CD14-positive monocyte (primary cell): ENCODE measurements at regions not wholly inside any gene's neighbourhood (a gene's known extent, or its start where the extent isn't known, plus 50 kb on each side); places are given as distances from the start of the nearest gene placed in this dataset.

ENCODE experiments used
- DNase-seq, 3 donors: peaks; one replicate each; pipeline ENCODE4 v3.0.0-alpha.2; 2011 to 2022
- H2AFZ ChIP-seq: 2 replicates; pipeline ENCODE4 v1.6.0; 2012; ENCODE audit warnings: mild to moderate bottlenecking, low read depth, low read length, inconsistent platforms; ENCODE audit not compliant: insufficient read depth, poor library complexity, severe bottlenecking
- H3K27ac ChIP-seq, 2 donors: 1 replicate in 1 of 2; 2 replicates in 1 of 2; pipeline ENCODE4 v1.5.1; 2012 to 2013; ENCODE audit warnings: low read length in 2 of 2, control low read depth in 1 of 2, inconsistent platforms in 1 of 2, low read depth in 1 of 2, mild to moderate bottlenecking in 1 of 2
- H3K27me3 ChIP-seq, 2 donors: one replicate each; pipeline versions ENCODE4 v1.6.0 to v1.6.1; 2011 to 2013; ENCODE audit warnings: low read length in 2 of 2; ENCODE audit not compliant: control insufficient read depth in 2 of 2, insufficient read depth in 2 of 2
- H3K36me3 ChIP-seq, 2 donors: replicated peaks in 1 of 2; 1 replicate in 1 of 2; 2 replicates in 1 of 2; pipeline versions ENCODE4 v1.5.1 to v1.6.1; 2012 to 2013; ENCODE audit warnings: low read length in 2 of 2, control low read depth in 1 of 2, inconsistent platforms in 1 of 2, mild to moderate bottlenecking in 1 of 2; ENCODE audit not compliant: insufficient read depth in 2 of 2, control insufficient read depth in 1 of 2
- H3K4me1 ChIP-seq, 2 donors: 1 replicate in 1 of 2; 2 replicates in 1 of 2; pipeline versions ENCODE4 v1.5.1 to v1.6.1; 2012 to 2013; ENCODE audit warnings: low read length in 2 of 2, control low read depth in 1 of 2, inconsistent platforms in 1 of 2, mild to moderate bottlenecking in 1 of 2, moderate library complexity in 1 of 2; ENCODE audit not compliant: insufficient read depth in 2 of 2, control insufficient read depth in 1 of 2
- H3K4me2 ChIP-seq: replicated peaks from 2 replicates; pipeline ENCODE3; 2012; ENCODE audit warnings: low read length, moderate library complexity, mild to moderate bottlenecking; ENCODE audit not compliant: poor library complexity, severe bottlenecking; ENCODE audit errors: extremely low read depth
- H3K4me3 ChIP-seq, 3 experiments: fragments of 200-600 bp in 1 of 3; sonication (generic) in 1 of 3; replicated peaks in 1 of 3; 1 replicate in 2 of 3; 2 replicates in 1 of 3; pipeline ENCODE4 v1.5.1; 2011 to 2013; ENCODE audit warnings: low read length in 3 of 3, mild to moderate bottlenecking in 3 of 3, control low read depth in 2 of 3, low read depth in 2 of 3, inconsistent platforms in 1 of 3, moderate library complexity in 1 of 3
- H3K79me2 ChIP-seq: 2 replicates; pipeline ENCODE4 v1.6.0; 2012; ENCODE audit warnings: mild to moderate bottlenecking, control low read depth, inconsistent platforms, low read length, moderate library complexity; ENCODE audit not compliant: insufficient read depth
- H3K9ac ChIP-seq: 2 replicates; pipeline ENCODE4 v1.6.0; 2017; ENCODE audit warnings: low read length, mild to moderate bottlenecking; ENCODE audit not compliant: insufficient read depth, poor library complexity, severe bottlenecking
- H3K9me3 ChIP-seq, 2 donors: replicated peaks in 1 of 2; 1 replicate in 1 of 2; 2 replicates in 1 of 2; pipeline versions ENCODE4 v1.5.1 to v1.6.1; 2012 to 2013; ENCODE audit warnings: low read length in 2 of 2, control low read depth in 1 of 2; ENCODE audit not compliant: control insufficient read depth in 1 of 2, insufficient read depth in 1 of 2
- H4K20me1 ChIP-seq: 2 replicates; pipeline ENCODE4 v1.6.0; 2012; ENCODE audit warnings: mild to moderate bottlenecking, low read length, control low read depth, moderate library complexity; ENCODE audit not compliant: insufficient read depth
- H3K27ac Mint-ChIP-seq, 7 donors: one replicate each; pipeline ENCODE4 v1.8.0; 2020; ENCODE audit warnings: mild to moderate bottlenecking in 7 of 7, mixed read lengths in 7 of 7, moderate library complexity in 6 of 7, inconsistent platforms in 2 of 7
- H3K27me3 Mint-ChIP-seq, 3 donors: one replicate each; pipeline ENCODE4 v1.8.0; 2021 to 2022; ENCODE audit warnings: low read depth in 3 of 3, mild to moderate bottlenecking in 3 of 3, mixed read lengths in 3 of 3, moderate library complexity in 3 of 3, inconsistent platforms in 1 of 3
- H3K36me3 Mint-ChIP-seq, 2 donors: one replicate each; pipeline ENCODE4 v1.8.0; 2020; ENCODE audit warnings: mixed read lengths in 2 of 2, inconsistent platforms in 1 of 2, mild to moderate bottlenecking in 1 of 2
- H3K4me1 Mint-ChIP-seq: one replicate; pipeline ENCODE4 v1.8.0; 2020; ENCODE audit warnings: mild to moderate bottlenecking, mixed read lengths
- H3K4me3 Mint-ChIP-seq, 2 donors: one replicate each; pipeline ENCODE4 v1.8.0; 2020; ENCODE audit warnings: mild to moderate bottlenecking in 2 of 2, mixed read lengths in 2 of 2, moderate library complexity in 1 of 2
- H3K9me3 Mint-ChIP-seq, 7 donors: one replicate each; pipeline ENCODE4 v1.8.0; 2020 to 2022; ENCODE audit warnings: mixed read lengths in 7 of 7, mild to moderate bottlenecking in 6 of 7, moderate library complexity in 6 of 7, inconsistent platforms in 2 of 7
- CTCF ChIP-seq: fragments of 200-600 bp; IDR thresholded peaks from one replicate; pipeline ENCODE4 v1.8.0; 2022; ENCODE audit warnings: antibody characterized with exemption, mild to moderate bottlenecking
- WGBS: methylation state at CpG from one replicate; pipeline ENCODE4 v1.1.5; 2013; ENCODE audit warnings: missing lambda C conversion rate; ENCODE audit not compliant: insufficient coverage; 5-methylcytosine and 5-hydroxymethylcytosine counted together
- intact Hi-C, 2 donors: fragments of 100-400 bp; cut with micrococcal nuclease; formaldehyde crosslinking; loops; one replicate each; pipeline versions ENCODE4 v1.15.0 to v1.15.1; 2023

DNA sequence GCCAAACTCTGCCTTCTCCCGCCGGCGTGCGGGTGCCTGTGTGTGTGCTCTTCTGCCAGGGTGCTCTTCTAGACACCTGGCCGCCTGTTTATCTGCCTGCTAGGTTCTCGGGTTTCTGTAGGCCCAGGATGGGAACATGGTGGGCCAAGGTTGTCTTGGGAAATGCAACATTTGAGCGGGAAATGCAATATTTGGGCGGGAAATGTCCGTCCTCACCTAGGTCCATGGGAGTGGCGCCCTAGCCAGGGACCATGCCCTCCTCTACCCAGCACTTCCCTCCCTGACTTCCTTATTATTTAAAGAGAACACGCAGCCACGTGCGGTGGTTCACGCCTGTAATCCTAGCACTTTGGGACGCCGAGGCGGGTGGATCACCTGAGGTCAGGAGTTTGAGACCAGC is 392.6 kb downstream of the FAT4 start:
- 91% methylated on average over 17 of the region's 17 CpGs for WGBS
- H3K27me3 Mint-ChIP-seq, result peaks cover 0 to 1% (median 0%) of the 10 kb centered on the region in 3 donors
- no peak overlapping the region for H3K27ac ChIP-seq

DNA sequence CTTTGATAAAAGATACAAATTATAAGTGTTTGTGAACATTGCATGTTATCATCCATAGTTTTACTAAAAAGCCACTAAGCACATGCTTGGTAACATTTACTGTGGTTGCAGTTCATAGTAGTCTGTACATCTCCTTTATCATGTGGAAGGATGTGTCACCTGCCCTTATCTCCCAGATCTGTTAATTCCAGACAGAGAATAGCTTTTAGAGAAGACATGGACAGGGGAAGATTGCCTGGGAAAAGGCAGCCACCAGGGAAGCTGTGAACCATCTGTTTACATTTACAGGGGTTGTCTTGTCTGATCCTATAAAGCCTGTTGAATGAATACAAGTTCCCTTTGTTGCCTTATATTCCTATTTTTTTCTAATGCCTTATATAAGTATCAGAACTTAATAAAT is 396.0 kb downstream of the FAT4 start:
- no peak overlapping the region for H3K27ac ChIP-seq
- H3K4me2 ChIP-seq, result no peak overlapping the region
- H3K4me1 ChIP-seq, result no peaks in the 10 kb centered on the region
- H3K4me3 ChIP-seq, result no peak overlapping the region
- H3K4me1 Mint-ChIP-seq, result no peaks in the 10 kb centered on the region
- H3K9me3 ChIP-seq, result peaks cover 0 to 9% of the 10 kb centered on the region in 2 donors
- DNase-seq, result no peak
- H3K9ac ChIP-seq, result no peak overlapping the region
- H3K79me2 ChIP-seq, result no peaks in the 10 kb centered on the region
- no peaks in the 10 kb centered on the region for H3K36me3 Mint-ChIP-seq
- H3K27me3 Mint-ChIP-seq, result no peaks in the 10 kb centered on the region
- H3K4me3 Mint-ChIP-seq, result no peak overlapping the region
- no peak for TF ChIP-seq CTCF
- H2AFZ ChIP-seq, result no peak overlapping the region
- no peaks in the 10 kb centered on the region for H3K36me3 ChIP-seq
- H3K27me3 ChIP-seq, result no peaks in the 10 kb centered on the region
- H4K20me1 ChIP-seq, result no peaks in the 10 kb centered on the region
- intact Hi-C loops, result no loop called here
- H3K27ac Mint-ChIP-seq, result no peak overlapping the region
- H3K9me3 Mint-ChIP-seq, result peaks cover 2 to 13% (median 5%) of the 10 kb centered on the region in 7 donors

More for the DNA sequence above, 392.6 kb downstream of the FAT4 start:
- no peak for DNase-seq
- no peak overlapping the region for H3K4me2 ChIP-seq
- H3K27me3 ChIP-seq, result no peaks in the 10 kb centered on the region
- peaks cover 0 to 9% of the 10 kb centered on the region in 2 donors for H3K9me3 ChIP-seq
- no peaks in the 10 kb centered on the region for H3K36me3 ChIP-seq
- H3K4me3 ChIP-seq, result no peak overlapping the region
- H2AFZ ChIP-seq, result no peak overlapping the region
- no peaks in the 10 kb centered on the region for H3K4me1 ChIP-seq
- H3K4me1 Mint-ChIP-seq, result no peaks in the 10 kb centered on the region
- H3K9me3 Mint-ChIP-seq, result peaks cover 2 to 10% (median 4%) of the 10 kb centered on the region in 7 donors
- no peak overlapping the region for H3K4me3 Mint-ChIP-seq
- no peak overlapping the region for H3K27ac Mint-ChIP-seq
- intact Hi-C loops, result no loop called here
- no peak for TF ChIP-seq CTCF
- H3K36me3 Mint-ChIP-seq, result no peaks in the 10 kb centered on the region
- H4K20me1 ChIP-seq, result no peaks in the 10 kb centered on the region
- no peak overlapping the region for H3K9ac ChIP-seq
- H3K79me2 ChIP-seq, result no peaks in the 10 kb centered on the region
